Vagina (tissue), 2 donors: ENCODE measurements at regions not wholly inside any gene's neighbourhood (a gene's known extent, or its start where the extent isn't known, plus 50 kb on each side); places are given as distances from the start of the nearest gene placed in this dataset.

Source experiments
- CTCF ChIP-seq, 3 experiments: fragments of 450-650 bp in 2 of 3; fragments of 200-600 bp in 1 of 3; sonication (generic) in 1 of 3; IDR thresholded peaks; one replicate each; pipeline ENCODE4 v1.5.1; 2017 to 2019; ENCODE audit warnings: antibody characterized with exemption in 3 of 3, mild to moderate bottlenecking in 2 of 3, moderate library complexity in 2 of 3
- POLR2A ChIP-seq, 2 donors: fragments of 450-650 bp; IDR thresholded peaks; one replicate each; pipeline ENCODE4 v1.6.1; 2017; ENCODE audit warnings: antibody characterized with exemption in 2 of 2, mild to moderate bottlenecking in 2 of 2, moderate library complexity in 2 of 2

- TF ChIP-seq CTCF (IDR thresholded peaks at IDR 0.05) (no peak), POLR2A (IDR thresholded peaks at IDR 0.05) (no peak)
Measured at GRCh38 chr2:122206101-122206500, 450.6 kb downstream of the TSN start.
